H1 (cell line): ENCODE measurements at regions not wholly inside any gene's neighbourhood (a gene's known extent, or its start where the extent isn't known, plus 50 kb on each side); places are given as distances from the start of the nearest gene placed in this dataset.

ENCODE experiments used
- CTCF ChIP-seq, 3 experiments: IDR thresholded peaks; 1 replicate in 2 of 3; 2 replicates in 1 of 3; pipeline versions ENCODE4 v1.5.1 to v1.6.1; 2011; ENCODE audit warnings: low read length in 3 of 3, mild to moderate bottlenecking in 3 of 3, inconsistent platforms in 2 of 3, low read depth in 1 of 3, moderate library complexity in 1 of 3; ENCODE audit not compliant: insufficient read depth in 1 of 3; ENCODE audit errors: control extremely low read depth in 1 of 3
- EP300 ChIP-seq, 2 experiments: IDR thresholded peaks; 1 replicate in 1 of 2; 2 replicates in 1 of 2; pipeline ENCODE4 v1.6.1; 2011 to 2012; ENCODE audit warnings: low read depth in 2 of 2, low read length in 2 of 2, mild to moderate bottlenecking in 2 of 2, borderline replicate concordance in 1 of 2, inconsistent platforms in 1 of 2, moderate library complexity in 1 of 2
- GABPA ChIP-seq: IDR thresholded peaks from 2 replicates; pipeline ENCODE4 v1.6.1; 2011; ENCODE audit warnings: mild to moderate bottlenecking, low read length, moderate library complexity, borderline replicate concordance; ENCODE audit not compliant: insufficient read depth
- HDAC2 ChIP-seq, 2 experiments: fragments of 300-600 bp in 1 of 2; sonication (generic) in 1 of 2; IDR thresholded peaks; 2 replicates each; pipeline ENCODE4 v1.6.1; 2011 to 2012; ENCODE audit warnings: low read depth in 2 of 2, low read length in 2 of 2, mild to moderate bottlenecking in 2 of 2, moderate library complexity in 2 of 2, borderline replicate concordance in 1 of 2, inconsistent platforms in 1 of 2
- POLR2A ChIP-seq, 2 experiments: IDR thresholded peaks; 1 replicate in 1 of 2; 2 replicates in 1 of 2; pipeline ENCODE4 v1.6.1; 2011; ENCODE audit warnings: low read depth in 2 of 2, low read length in 2 of 2, mild to moderate bottlenecking in 2 of 2; ENCODE audit errors: control extremely low read depth in 1 of 2
- POLR2AphosphoS5 ChIP-seq: IDR thresholded peaks from 2 replicates; pipeline ENCODE4 v1.6.1; 2011; ENCODE audit warnings: low read depth, low read length
- SIN3A ChIP-seq, 2 experiments: IDR thresholded peaks in 1 of 2; conservative IDR thresholded peaks in 1 of 2; 2 replicates each; pipeline ENCODE4 v1.6.1; 2011 to 2012; ENCODE audit warnings: low read length in 2 of 2, improper control_type of control experiment in 1 of 2, low read depth in 1 of 2, mild to moderate bottlenecking in 1 of 2
- USF2 ChIP-seq: IDR thresholded peaks from 2 replicates; pipeline ENCODE4 v1.6.1; 2011; ENCODE audit warnings: low read length, improper control_type of control experiment
- ZNF274 ChIP-seq: IDR thresholded peaks from 2 replicates; pipeline ENCODE4 v1.7.0; 2012; ENCODE audit warnings: low read length, borderline replicate concordance; ENCODE audit errors: extremely low read depth

- TF ChIP-seq POLR2A (IDR thresholded peaks at IDR 0.05; ENCODE audit: control extremely low read depth in 1 of 2, low read depth in 2 of 2, low read length in 2 of 2) (no peak), CTCF (IDR thresholded peaks at IDR 0.05; ENCODE audit: control extremely low read depth in 1 of 3, insufficient read depth in 1 of 3, low read depth in 1 of 3, low read length in 3 of 3) (no peak), SIN3A (conservative IDR thresholded peaks at IDR 0.05 in 1 of 2, IDR thresholded peaks at IDR 0.05 in 1 of 2; ENCODE audit: low read depth in 1 of 2, low read length in 2 of 2) (no peak), EP300 (IDR thresholded peaks at IDR 0.05; ENCODE audit: borderline replicate concordance in 1 of 2, low read depth in 2 of 2, low read length in 2 of 2) (no peak), ZNF274 (no peak), USF2 (no peak), GABPA (no peak), POLR2AphosphoS5 (no peak), HDAC2 (IDR thresholded peaks at IDR 0.05; ENCODE audit: borderline replicate concordance in 1 of 2, low read depth in 2 of 2, low read length in 2 of 2) (no peak)
Measured at GRCh38 chr11:130719220-130719915, 196.9 kb downstream of the SNX19 start.
